ENCODE measurements at regions not wholly inside any gene's neighbourhood (a gene's known extent, or its start where the extent isn't known, plus 50 kb on each side); places are given as distances from the start of the nearest gene placed in this dataset.

GRCh38 chr7:46848311-46848710, 733.6 kb downstream of the TNS3 start:
- H4K20me1 ChIP-seq (ENCODE audit: insufficient read depth, low read length), result no peaks in the 10 kb centered on the region
- no CpG with 5 or more reads among the region's 1 CpG for WGBS, 2 experiments (ENCODE audit: extremely low coverage in 2 of 2, insufficient read length in 1 of 2)
- peak overlapping the region; percentile 40; the same call in 1 of the 2 replicates for H2BK120ac ChIP-seq (ENCODE audit: low read depth, low read length)
- H2BK5ac ChIP-seq (ENCODE audit: low read depth, low read length, poor library complexity, severe bottlenecking), result no peak overlapping the region
- no peaks in the 10 kb centered on the region for H3K9me1 ChIP-seq (ENCODE audit: insufficient read depth, low read length)
- H3K27ac ChIP-seq (ENCODE audit: insufficient read depth, low read length), result no peak overlapping the region
- H4K91ac ChIP-seq (ENCODE audit: insufficient read depth, low read depth, low read length), result no peak overlapping the region
- no peak overlapping the region for H3K9ac ChIP-seq (ENCODE audit: low read depth, low read length)
- BruUV-seq (replicated peaks), result no TSS peak
- ATAC-seq (ENCODE audit: low read depth) (no peak), DNase-seq (no peak)
- peak overlapping the region; percentile 56; the same call in 1 of the 2 replicates for H2AK5ac ChIP-seq (ENCODE audit: low read depth, low read length)
- no peak overlapping the region for H3K4me2 ChIP-seq (ENCODE audit: low read depth, low read length)
- no peaks in the 10 kb centered on the region for H3K9me3 ChIP-seq (ENCODE audit: control insufficient read depth, insufficient read depth, low read length)
- H3K23ac ChIP-seq (ENCODE audit: low read depth, low read length), result 0 out of 2 replicates have a peak overlapping the region, but pooled peaks have one; percentile 7
- ChIA-PET POLR2A (ENCODE audit: unreplicated experiment) (no interaction called here), CTCF (interaction anchor here (0.6 kb wide), 1 partner anchor 479 kb away, joined by 3 read pairs; no protein-coding TSS in a partner anchor)
- dilution Hi-C loops (cut with HindIII; ENCODE audit: low sequenced_read_pairs, unreplicated experiment), result no loop called here
- intact Hi-C loops (cut with micrococcal nuclease), result no loop called here
- H3K36me3 ChIP-seq (ENCODE audit: control insufficient read depth, insufficient read depth, low read length), result no peaks in the 10 kb centered on the region
- no peak for TF ChIP-seq RAD21 (IDR thresholded peaks at IDR 0.05; ENCODE audit: low read length)
- H3K56ac ChIP-seq (ENCODE audit: extremely low read depth, insufficient read depth, low read length), result no peak overlapping the region
- H3K79me1 ChIP-seq (ENCODE audit: low read depth in 1 of 2, low read length in 2 of 2), result no peaks in the 10 kb centered on the region
- H3K27me3 ChIP-seq (ENCODE audit: control insufficient read depth, insufficient read depth, low read length), result no peaks in the 10 kb centered on the region
- H3K4me3 ChIP-seq (ENCODE audit: insufficient read depth, low read depth, low read length), result no peak overlapping the region
- H4K8ac ChIP-seq (ENCODE audit: low read depth in 2 of 2, low read length in 2 of 2), result no peak overlapping the region
- H2AK9ac ChIP-seq (replicated peaks; ENCODE audit: low read depth, low read length, poor library complexity), result no peak overlapping the region
- H2AFZ ChIP-seq (replicated peaks; ENCODE audit: low read length, poor library complexity), result no peak overlapping the region
- H3K4me1 ChIP-seq (ENCODE audit: control insufficient read depth, insufficient read depth, low read length), result peaks cover 5% of the 10 kb centered on the region; the same call in 1 of the 2 replicates
- no peak overlapping the region for H3K18ac ChIP-seq (ENCODE audit: low read depth, low read length)
- no peak overlapping the region for H2BK15ac ChIP-seq (ENCODE audit: low read depth, low read length)
- in situ Hi-C loops (cut with MboI; ENCODE audit: low sequenced_read_pairs), result no loop called here
- no peak overlapping the region for H4K5ac ChIP-seq (ENCODE audit: low read depth, low read length)
- peak overlapping the region; percentile 40; the same call in 1 of the 2 replicates for H3K4ac ChIP-seq (ENCODE audit: low read depth, low read length)
- no peak overlapping the region for H3K14ac ChIP-seq (replicated peaks; ENCODE audit: low read depth, low read length)
- peak overlapping the region; percentile 48 for H2BK20ac ChIP-seq (ENCODE audit: low read depth, low read length)

All from IMR-90 (cell line).